ENCODE measurements at regions not wholly inside any gene's neighbourhood (a gene's known extent, or its start where the extent isn't known, plus 50 kb on each side); places are given as distances from the start of the nearest gene placed in this dataset.
"Not testable (repeated sequence)": the region's sequence is repeated elsewhere in the genome, so short reads cannot be mapped to it uniquely, and the experiment has no call there.

- not testable (repeated sequence) for TF ChIP-seq CTCF (IDR thresholded peaks at IDR 0.05; ENCODE audit: insufficient read depth, low read length); POLR2AphosphoS5 (IDR thresholded peaks at IDR 0.05; ENCODE audit: low read depth); GABPA (IDR thresholded peaks at IDR 0.05; ENCODE audit: low read depth); REST (IDR thresholded peaks at IDR 0.05; ENCODE audit: insufficient replicate concordance, low read depth)
Measured at GRCh38 chr10:33829899-33830298, 495.4 kb upstream of the NRP1 start.

Data from HL-60 (cell line).